WTC11 (cell line): ENCODE measurements at regions not wholly inside any gene's neighbourhood (a gene's known extent, or its start where the extent isn't known, plus 50 kb on each side); places are given as distances from the start of the nearest gene placed in this dataset.

Experiments
- ZNF263 ChIP-seq: sonication (generic); formaldehyde crosslinking; IDR thresholded peaks from 2 replicates; pipeline ENCODE4 v1.8.1; 2022; ENCODE audit warnings: low read depth, mild to moderate bottlenecking, moderate library complexity, missing genetic modification reagents
- TF ChIP-seq, protein P1 (sequence below): fragments of 200-600 bp; IDR thresholded peaks from 2 replicates; pipeline ENCODE4 v1.8.0; 2022; ENCODE audit warnings: antibody characterized with exemption
- TF ChIP-seq, protein P2 (sequence below): sonication (generic); formaldehyde crosslinking; IDR thresholded peaks from 2 replicates; pipeline ENCODE4 v1.8.1; 2022; ENCODE audit warnings: missing genetic modification reagents, borderline replicate concordance
- TF ChIP-seq, protein P3 (sequence below): sonication (generic); formaldehyde crosslinking; IDR thresholded peaks from 2 replicates; pipeline ENCODE4 v1.8.0; 2022; ENCODE audit warnings: mild to moderate bottlenecking, missing genetic modification reagents
- TF ChIP-seq, protein P4 (sequence below): sonication (generic); formaldehyde crosslinking; conservative IDR thresholded peaks from 2 replicates; pipeline ENCODE4 v1.8.1; 2022; ENCODE audit warnings: mild to moderate bottlenecking, missing genetic modification reagents
- TF ChIP-seq, protein P5 (sequence below): sonication (generic); formaldehyde crosslinking; IDR thresholded peaks from 2 replicates; pipeline ENCODE4 v1.8.0; 2022; ENCODE audit warnings: mild to moderate bottlenecking, missing genetic modification reagents

DNA sequence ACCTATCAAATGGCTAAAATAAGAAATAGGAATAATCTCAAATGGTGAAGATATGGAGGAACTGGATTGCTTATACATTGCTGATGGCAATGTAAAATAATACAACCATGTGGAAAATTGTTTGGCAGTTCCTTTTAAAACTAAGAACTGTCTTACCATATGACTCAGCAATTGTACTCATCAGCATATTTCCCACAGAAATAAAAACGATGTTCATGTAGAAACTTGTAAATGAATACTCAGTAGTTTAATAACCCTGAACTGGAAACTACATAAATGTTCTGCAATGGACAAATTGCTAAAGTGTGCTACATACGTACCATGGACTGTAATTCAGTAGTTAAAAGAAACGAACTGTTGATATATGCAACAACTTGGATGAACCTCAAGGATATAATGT is 253.9 kb upstream of the RBMS3 start:
- TF ChIP-seq, protein P1, sequence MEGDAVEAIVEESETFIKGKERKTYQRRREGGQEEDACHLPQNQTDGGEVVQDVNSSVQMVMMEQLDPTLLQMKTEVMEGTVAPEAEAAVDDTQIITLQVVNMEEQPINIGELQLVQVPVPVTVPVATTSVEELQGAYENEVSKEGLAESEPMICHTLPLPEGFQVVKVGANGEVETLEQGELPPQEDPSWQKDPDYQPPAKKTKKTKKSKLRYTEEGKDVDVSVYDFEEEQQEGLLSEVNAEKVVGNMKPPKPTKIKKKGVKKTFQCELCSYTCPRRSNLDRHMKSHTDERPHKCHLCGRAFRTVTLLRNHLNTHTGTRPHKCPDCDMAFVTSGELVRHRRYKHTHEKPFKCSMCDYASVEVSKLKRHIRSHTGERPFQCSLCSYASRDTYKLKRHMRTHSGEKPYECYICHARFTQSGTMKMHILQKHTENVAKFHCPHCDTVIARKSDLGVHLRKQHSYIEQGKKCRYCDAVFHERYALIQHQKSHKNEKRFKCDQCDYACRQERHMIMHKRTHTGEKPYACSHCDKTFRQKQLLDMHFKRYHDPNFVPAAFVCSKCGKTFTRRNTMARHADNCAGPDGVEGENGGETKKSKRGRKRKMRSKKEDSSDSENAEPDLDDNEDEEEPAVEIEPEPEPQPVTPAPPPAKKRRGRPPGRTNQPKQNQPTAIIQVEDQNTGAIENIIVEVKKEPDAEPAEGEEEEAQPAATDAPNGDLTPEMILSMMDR, result no peak
- TF ChIP-seq, protein P2, sequence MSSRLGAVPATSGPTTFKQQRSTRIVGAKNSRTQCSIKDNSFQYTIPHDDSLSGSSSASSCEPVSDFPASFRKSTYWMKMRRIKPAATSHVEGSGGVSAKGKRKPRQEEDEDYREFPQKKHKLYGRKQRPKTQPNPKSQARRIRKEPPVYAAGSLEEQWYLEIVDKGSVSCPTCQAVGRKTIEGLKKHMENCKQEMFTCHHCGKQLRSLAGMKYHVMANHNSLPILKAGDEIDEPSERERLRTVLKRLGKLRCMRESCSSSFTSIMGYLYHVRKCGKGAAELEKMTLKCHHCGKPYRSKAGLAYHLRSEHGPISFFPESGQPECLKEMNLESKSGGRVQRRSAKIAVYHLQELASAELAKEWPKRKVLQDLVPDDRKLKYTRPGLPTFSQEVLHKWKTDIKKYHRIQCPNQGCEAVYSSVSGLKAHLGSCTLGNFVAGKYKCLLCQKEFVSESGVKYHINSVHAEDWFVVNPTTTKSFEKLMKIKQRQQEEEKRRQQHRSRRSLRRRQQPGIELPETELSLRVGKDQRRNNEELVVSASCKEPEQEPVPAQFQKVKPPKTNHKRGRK, result no peak
- TF ChIP-seq, protein P3, sequence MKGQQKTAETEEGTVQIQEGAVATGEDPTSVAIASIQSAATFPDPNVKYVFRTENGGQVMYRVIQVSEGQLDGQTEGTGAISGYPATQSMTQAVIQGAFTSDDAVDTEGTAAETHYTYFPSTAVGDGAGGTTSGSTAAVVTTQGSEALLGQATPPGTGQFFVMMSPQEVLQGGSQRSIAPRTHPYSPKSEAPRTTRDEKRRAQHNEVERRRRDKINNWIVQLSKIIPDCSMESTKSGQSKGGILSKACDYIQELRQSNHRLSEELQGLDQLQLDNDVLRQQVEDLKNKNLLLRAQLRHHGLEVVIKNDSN (CRISPR knock-in tag), result no peak
- no peak for TF ChIP-seq ZNF263
- TF ChIP-seq, protein P4, sequence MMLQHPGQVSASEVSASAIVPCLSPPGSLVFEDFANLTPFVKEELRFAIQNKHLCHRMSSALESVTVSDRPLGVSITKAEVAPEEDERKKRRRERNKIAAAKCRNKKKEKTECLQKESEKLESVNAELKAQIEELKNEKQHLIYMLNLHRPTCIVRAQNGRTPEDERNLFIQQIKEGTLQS (CRISPR knock-in tag), result no peak
- TF ChIP-seq, protein P5, sequence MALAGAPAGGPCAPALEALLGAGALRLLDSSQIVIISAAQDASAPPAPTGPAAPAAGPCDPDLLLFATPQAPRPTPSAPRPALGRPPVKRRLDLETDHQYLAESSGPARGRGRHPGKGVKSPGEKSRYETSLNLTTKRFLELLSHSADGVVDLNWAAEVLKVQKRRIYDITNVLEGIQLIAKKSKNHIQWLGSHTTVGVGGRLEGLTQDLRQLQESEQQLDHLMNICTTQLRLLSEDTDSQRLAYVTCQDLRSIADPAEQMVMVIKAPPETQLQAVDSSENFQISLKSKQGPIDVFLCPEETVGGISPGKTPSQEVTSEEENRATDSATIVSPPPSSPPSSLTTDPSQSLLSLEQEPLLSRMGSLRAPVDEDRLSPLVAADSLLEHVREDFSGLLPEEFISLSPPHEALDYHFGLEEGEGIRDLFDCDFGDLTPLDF, result no peak
